HepG2 (cell line): ENCODE measurements at regions not wholly inside any gene's neighbourhood (a gene's known extent, or its start where the extent isn't known, plus 50 kb on each side); places are given as distances from the start of the nearest gene placed in this dataset.

Experiments
- ATAC-seq: fragments of 200-7000 bp; cut with Tn5 transposase; 3 replicates; pipeline ENCODE4 v1.9.1; 2020; ENCODE audit warnings: mild to moderate bottlenecking, moderate library complexity
- BruUV-seq: library from RNA; stranded (reverse); fragments of 400-500 nt; replicated peaks from 2 replicates; lab custom pipeline; 2021; lab: Mats Ljungman, UMichigan
- CTCF ChIA-PET: fragments of 300-600 bp; formaldehyde crosslinking; extraction: SDS; loops from one replicate; lab custom pipeline; 2021; ENCODE audit warnings: low total read pairs, inconsistent platforms, low intra/inter-chr PET ratio; lab: Yijun Ruan, JAX
- POLR2A ChIA-PET: fragments of 350-600 bp; sonication (Branson Sonifier 250); formaldehyde crosslinking; loops from one replicate; lab custom pipeline; 2020; ENCODE audit warnings: antibody characterized with exemption, inconsistent platforms; lab: Yijun Ruan, JAX
- DNase-seq: peaks from one replicate; pipeline ENCODE4 v3.0.0-alpha.2; 2015; ENCODE audit warnings: low spot score
- FAIRE-seq: peaks from 3 replicates; lab custom pipeline; 2011; peaks lifted over from hg19 to GRCh38; lab: Jason Lieb, UNC
- H2AFZ ChIP-seq: one replicate; pipeline ENCODE4 v1.6.1; 2011; ENCODE audit warnings: low read length, inconsistent platforms
- H3K27ac ChIP-seq: fragments of 300-600 bp; 3 replicates; pipeline ENCODE4 v1.8.0; 2011; ENCODE audit warnings: mixed run types, mild to moderate bottlenecking, mixed read lengths, low read length, inconsistent platforms; ENCODE audit not compliant: insufficient read depth; ENCODE audit errors: extremely low read length
- H3K27me3 ChIP-seq, 2 experiments: fragments of 200-600 bp in 1 of 2; 2 replicates in 1 of 2; 3 replicates in 1 of 2; pipeline versions ENCODE4 v1.6.0 to v1.8.0; 2011; ENCODE audit warnings: low read length in 2 of 2, mild to moderate bottlenecking in 2 of 2, moderate library complexity in 2 of 2, inconsistent platforms in 1 of 2; ENCODE audit not compliant: insufficient read depth in 2 of 2, control insufficient read depth in 1 of 2
- H3K36me3 ChIP-seq, 2 experiments: fragments of 200-600 bp in 1 of 2; replicated peaks in 1 of 2; 2 replicates in 1 of 2; 3 replicates in 1 of 2; pipeline versions ENCODE4 v1.5.1 to v1.8.0; 2011; ENCODE audit warnings: low read length in 2 of 2, inconsistent platforms in 1 of 2; ENCODE audit not compliant: insufficient read depth in 2 of 2, control insufficient read depth in 1 of 2
- H3K4me1 ChIP-seq: 2 replicates; pipeline ENCODE4 v1.5.1; 2012; ENCODE audit warnings: low read length, inconsistent platforms; ENCODE audit not compliant: insufficient read depth
- H3K4me2 ChIP-seq: 2 replicates; pipeline ENCODE4 v1.6.0; 2011; ENCODE audit warnings: low read depth, low read length, inconsistent platforms
- H3K4me3 ChIP-seq, 3 experiments: fragments of 200-600 bp in 1 of 3; sonication (generic), shearing (Covaris generic) in 1 of 3; replicated peaks in 1 of 3; 2 replicates each; pipeline ENCODE4 v1.5.1; 2011 to 2016; ENCODE audit warnings: low read length in 3 of 3, inconsistent platforms in 2 of 3, low read depth in 2 of 3, mild to moderate bottlenecking in 2 of 3, control low read depth in 1 of 3, mixed read lengths in 1 of 3; ENCODE audit not compliant: insufficient read depth in 1 of 3
- H3K79me2 ChIP-seq: one replicate; pipeline ENCODE4 v1.6.1; 2011; ENCODE audit warnings: low read length, inconsistent platforms; ENCODE audit not compliant: insufficient read depth
- H3K9ac ChIP-seq: 2 replicates; pipeline ENCODE4 v1.6.0; 2011; ENCODE audit warnings: mild to moderate bottlenecking, low read depth, low read length, inconsistent platforms; ENCODE audit not compliant: insufficient read depth
- H3K9me3 ChIP-seq: 2 replicates; pipeline ENCODE4 v1.5.1; 2012; ENCODE audit warnings: mild to moderate bottlenecking, low read length
- H4K20me1 ChIP-seq: 2 replicates; pipeline ENCODE4 v1.6.0; 2011; ENCODE audit warnings: inconsistent platforms, mild to moderate bottlenecking, low read length, moderate library complexity; ENCODE audit not compliant: insufficient read depth
- LCORL ChIP-seq, 2 experiments: fragments of 450-650 bp in 1 of 2; sonication (generic) in 1 of 2; formaldehyde crosslinking in 1 of 2; IDR thresholded peaks; 2 replicates each; pipeline versions ENCODE4 v1.5.0 to v1.6.1; 2017 to 2020; ENCODE audit warnings: antibody characterized with exemption in 1 of 2, missing genetic modification reagents in 1 of 2
- NFRKB ChIP-seq: fragments of 450-650 bp; IDR thresholded peaks from 2 replicates; pipeline ENCODE4 v1.6.1; 2017
- PAWR ChIP-seq: sonication (generic); formaldehyde crosslinking; IDR thresholded peaks from 2 replicates; pipeline ENCODE4 v1.4.0; 2020; ENCODE audit warnings: missing genetic modification reagents, mild to moderate bottlenecking, borderline replicate concordance
- RBM22 ChIP-seq: fragments of 200-400 bp; formaldehyde crosslinking; optimal IDR thresholded peaks from 2 replicates; pipeline ENCODE3; 2017; ENCODE audit warnings: mild to moderate bottlenecking, low read length, moderate library complexity
- RFX5 ChIP-seq: IDR thresholded peaks from 2 replicates; pipeline ENCODE4 v1.6.1; 2011; ENCODE audit warnings: low read depth, low read length, improper control_type of control experiment
- ZKSCAN1 ChIP-seq: fragments of 150-350 bp; IDR thresholded peaks from 2 replicates; pipeline ENCODE4 v1.6.1; 2014; ENCODE audit warnings: low read length
- ZNF121 ChIP-seq: sonication (generic); formaldehyde crosslinking; IDR thresholded peaks from 2 replicates; pipeline ENCODE4 v1.5.0; 2020; ENCODE audit warnings: mild to moderate bottlenecking, missing genetic modification reagents
- ZNF460 ChIP-seq: sonication (generic); formaldehyde crosslinking; IDR thresholded peaks from 2 replicates; pipeline ENCODE4 v1.5.1; 2020; ENCODE audit warnings: missing genetic modification reagents, mild to moderate bottlenecking, borderline replicate concordance
- ZNF556 ChIP-seq: sonication (generic); formaldehyde crosslinking; IDR thresholded peaks from 2 replicates; pipeline ENCODE4 v1.4.0; 2020; ENCODE audit warnings: mild to moderate bottlenecking, missing genetic modification reagents, borderline replicate concordance
- ZNF558 ChIP-seq: sonication (generic); formaldehyde crosslinking; IDR thresholded peaks from 2 replicates; pipeline ENCODE4 v1.9.0; 2022; ENCODE audit warnings: mild to moderate bottlenecking, missing genetic modification reagents, borderline replicate concordance
- ZNF652 ChIP-seq: IDR thresholded peaks from 2 replicates; pipeline ENCODE4 v1.6.1; 2016; ENCODE audit warnings: low read depth, borderline replicate concordance
- ZNF790 ChIP-seq: sonication (generic); formaldehyde crosslinking; IDR thresholded peaks from 2 replicates; pipeline ENCODE4 v1.8.0; 2022; ENCODE audit warnings: missing genetic modification reagents, mild to moderate bottlenecking, borderline replicate concordance
- ZNF800 ChIP-seq: sonication (generic); formaldehyde crosslinking; IDR thresholded peaks from 2 replicates; pipeline ENCODE4 v1.4.0; 2020; ENCODE audit warnings: missing genetic modification reagents
- WGBS: methylation state at CpG from one replicate; pipeline ENCODE4 v1.1.6; 2017; ENCODE audit warnings: low lambda C conversion rate; 5-methylcytosine and 5-hydroxymethylcytosine counted together
- in situ Hi-C: cut with HindIII; loops from 2 replicates; pipeline ENCODE4 v1.10.0; 2017; ENCODE audit warnings: low pct_unique_long_range_greater_than_20kb; ENCODE audit not compliant: extremely low pct_ligation_motif_present
- intact Hi-C: fragments of 100-400 bp; cut with micrococcal nuclease; formaldehyde crosslinking; loops from one replicate; pipeline ENCODE4 v1.10.0; 2022; ENCODE audit not compliant: unreplicated experiment
- TF ChIP-seq, protein P1 (sequence below): sonication (generic); formaldehyde crosslinking; IDR thresholded peaks from 2 replicates; pipeline ENCODE4 v1.5.0; 2020; ENCODE audit warnings: mild to moderate bottlenecking, missing genetic modification reagents, borderline replicate concordance
- TF ChIP-seq, protein P2 (sequence below): sonication (generic); formaldehyde crosslinking; IDR thresholded peaks from 2 replicates; pipeline ENCODE4 v1.8.0; 2022; ENCODE audit warnings: low read depth, missing genetic modification reagents

- ATAC-seq (no peak), FAIRE-seq (no peak), DNase-seq (no peak)
- Histone ChIP-seq H3K9ac (no peak overlapping the region), H3K4me2 (no peak overlapping the region), H3K79me2 (no peaks in the 10 kb centered on the region), H2AFZ (no peak overlapping the region), H4K20me1 (no peaks in the 10 kb centered on the region), H3K27me3 (no peaks in the 10 kb centered on the region), H3K27ac (no peak overlapping the region), H3K4me3 (no peak overlapping the region), H3K9me3 (no peaks in the 10 kb centered on the region), H3K4me1 (no peaks in the 10 kb centered on the region), H3K36me3 (no peaks in the 10 kb centered on the region)
- intact Hi-C loops (no loop called here), in situ Hi-C loops (no loop called here)
- ChIA-PET CTCF (no interaction called here), POLR2A (no interaction called here)
- WGBS, result 1% methylated on average over 2 of the region's 2 CpGs
- no peak for TF ChIP-seq ZNF121 (CRISPR knock-in tag)
- TF ChIP-seq RFX5, result no peak
- TF ChIP-seq, protein P1, sequence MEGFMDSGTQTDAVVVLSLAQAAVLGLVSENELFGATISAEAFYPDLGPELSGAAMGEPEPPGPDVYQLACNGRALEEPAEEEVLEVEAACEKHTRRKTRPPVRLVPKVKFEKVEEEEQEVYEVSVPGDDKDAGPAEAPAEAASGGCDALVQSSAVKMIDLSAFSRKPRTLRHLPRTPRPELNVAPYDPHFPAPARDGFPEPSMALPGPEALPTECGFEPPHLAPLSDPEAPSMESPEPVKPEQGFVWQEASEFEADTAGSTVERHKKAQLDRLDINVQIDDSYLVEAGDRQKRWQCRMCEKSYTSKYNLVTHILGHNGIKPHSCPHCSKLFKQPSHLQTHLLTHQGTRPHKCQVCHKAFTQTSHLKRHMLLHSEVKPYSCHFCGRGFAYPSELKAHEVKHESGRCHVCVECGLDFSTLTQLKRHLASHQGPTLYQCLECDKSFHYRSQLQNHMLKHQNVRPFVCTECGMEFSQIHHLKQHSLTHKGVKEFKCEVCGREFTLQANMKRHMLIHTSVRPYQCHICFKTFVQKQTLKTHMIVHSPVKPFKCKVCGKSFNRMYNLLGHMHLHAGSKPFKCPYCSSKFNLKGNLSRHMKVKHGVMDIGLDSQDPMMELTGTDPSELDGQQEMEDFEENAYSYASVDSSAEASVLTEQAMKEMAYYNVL, result no peak
- BruUV-seq, result no TSS peak
These were observed 146.4 kb downstream of the FAM204A start for GRCh38 chr10:118195729-118196128.

DNA sequence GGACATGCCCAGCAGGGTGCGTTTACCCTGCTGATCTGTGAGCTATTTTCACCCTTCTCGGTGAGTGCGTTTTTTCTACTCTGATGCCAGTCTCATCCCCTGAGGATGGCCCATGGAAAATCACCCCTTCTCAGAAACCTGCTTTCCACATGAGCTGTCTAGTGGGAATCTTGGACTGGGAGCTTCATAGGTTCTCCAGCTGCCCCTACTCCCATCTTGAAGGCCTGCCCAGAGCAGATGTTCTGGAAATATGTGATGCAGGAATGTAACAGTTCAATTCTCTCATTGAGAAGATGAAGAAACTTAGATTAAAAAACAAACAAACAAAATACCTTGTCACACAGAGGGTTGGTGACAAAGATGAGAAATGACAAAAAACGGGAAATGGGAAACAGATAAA, 146.9 kb upstream of the RAB11FIP2 start:
- Histone ChIP-seq H3K9me3 (no peaks in the 10 kb centered on the region), H3K27ac (no peak overlapping the region)
- TF ChIP-seq RBM22 (no peak), ZKSCAN1 (no peak), ZNF790 (CRISPR knock-in tag) (no peak), ZNF460 (CRISPR knock-in tag) (no peak), ZNF556 (CRISPR knock-in tag) (no peak), ZNF800 (CRISPR knock-in tag) (no peak), PAWR (CRISPR knock-in tag) (no peak), LCORL (IDR thresholded peaks at IDR 0.05) (no peak), LCORL (CRISPR knock-in tag; IDR thresholded peaks at IDR 0.05) (no peak), ZNF558 (CRISPR knock-in tag) (no peak), NFRKB (no peak), ZNF652 (CRISPR knock-in tag) (no peak)
- TF ChIP-seq, protein P2, sequence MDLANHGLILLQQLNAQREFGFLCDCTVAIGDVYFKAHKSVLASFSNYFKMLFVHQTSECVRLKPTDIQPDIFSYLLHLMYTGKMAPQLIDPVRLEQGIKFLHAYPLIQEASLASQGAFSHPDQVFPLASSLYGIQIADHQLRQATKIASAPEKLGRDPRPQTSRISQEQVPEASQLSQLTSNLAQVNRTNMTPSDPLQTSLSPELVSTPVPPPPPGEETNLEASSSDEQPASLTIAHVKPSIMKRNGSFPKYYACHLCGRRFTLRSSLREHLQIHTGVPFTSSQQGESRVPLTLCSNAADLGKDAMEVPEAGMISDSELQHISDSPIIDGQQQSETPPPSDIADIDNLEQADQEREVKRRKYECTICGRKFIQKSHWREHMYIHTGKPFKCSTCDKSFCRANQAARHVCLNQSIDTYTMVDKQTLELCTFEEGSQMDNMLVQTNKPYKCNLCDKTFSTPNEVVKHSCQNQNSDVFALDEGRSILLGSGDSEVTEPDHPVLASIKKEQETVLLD (CRISPR knock-in tag), result no peak
- TF ChIP-seq, all 625 proteins: peak for 0
- no peaks in the 10 kb centered on the region for H3K27me3 ChIP-seq
- no peaks in the 10 kb centered on the region for H3K79me2 ChIP-seq
- H3K36me3 ChIP-seq, result no peaks in the 10 kb centered on the region
- WGBS, result 1% methylated on average over 4 of the region's 4 CpGs
- ATAC-seq (no peak), FAIRE-seq (no peak), DNase-seq (no peak)
- no peak overlapping the region for H3K4me3 ChIP-seq
- intact Hi-C loops, result no loop called here
- CTCF ChIA-PET, result no interaction called here
- BruUV-seq, result no TSS peak
- no peaks in the 10 kb centered on the region for H3K4me1 ChIP-seq
- no peak overlapping the region for H2AFZ ChIP-seq
- in situ Hi-C loops, result no loop called here
- no peaks in the 10 kb centered on the region for H4K20me1 ChIP-seq
- H3K4me2 ChIP-seq, result no peak overlapping the region
- no peak overlapping the region for H3K9ac ChIP-seq
- POLR2A ChIA-PET, result no interaction called here
